ENCODE measurements at regions not wholly inside any gene's neighbourhood (a gene's known extent, or its start where the extent isn't known, plus 50 kb on each side); places are given as distances from the start of the nearest gene placed in this dataset.
A peak's percentile ranks its signal among the peaks of the same experiment; 100 is the strongest.

- ATAC-seq, result peak; percentile 56
- in situ Hi-C loops (cut with MboI), result loop anchor here (10.0 kb wide), 1 partner anchor 733 kb away; the partner anchor contains the start of gene LMO4
- SMC1A ChIA-PET (ENCODE audit: uncharacterized antibody, unreplicated experiment), result no interaction called here
Observed at GRCh38 chr1:88058205-88058604, 625.9 kb upstream of the PKN2 start.

GRCh38 chr1:88060112-88060673 is 623.9 kb upstream of the PKN2 start:
- no peak overlapping the region for H3K4me3 ChIP-seq
- H3K9me3 ChIP-seq (replicated peaks; ENCODE audit: control insufficient read depth, insufficient read depth, low read length), result no peaks in the 10 kb centered on the region
- DNase-seq (ENCODE audit: low read depth, low spot score) (no peak), ATAC-seq (peak; percentile 60), FAIRE-seq (no peak)
- no peaks in the 10 kb centered on the region for H4K20me1 ChIP-seq (ENCODE audit: control insufficient read depth, insufficient read depth)
- ChIA-PET POLR2A (no interaction called here), RAD21 (ENCODE audit: unreplicated experiment) (interaction anchor here (0.9 to 1.5 kb wide), 4 partner anchors 90 to 767 kb away, joined by 3 to 6 read pairs (median 3); no protein-coding TSS in a partner anchor), CTCF (interaction anchor here (0.9 to 3.2 kb wide), 7 partner anchors 10 to 768 kb away, joined by 3 to 15 read pairs (median 3); no protein-coding TSS in a partner anchor), SMC1A (ENCODE audit: uncharacterized antibody, unreplicated experiment) (interaction anchor here (0.7 to 2.0 kb wide), 4 partner anchors 30 to 767 kb away, joined by 3 to 9 read pairs (median 4); no protein-coding TSS in a partner anchor)
- H3K27ac ChIP-seq (ENCODE audit: control insufficient read depth, insufficient read depth), result no peak overlapping the region
- in situ Hi-C loops (cut with MboI), result no loop called here
- no peak overlapping the region for H2AFZ ChIP-seq (ENCODE audit: control insufficient read depth, low read depth, low read length)
- TF ChIP-seq ZNF687 (IDR thresholded peaks at IDR 0.05) (0 out of 2 replicates have a peak, but pooled peaks have one; percentile 43), ZNF622 (IDR thresholded peaks at IDR 0.05) (no peak), ATF7 (IDR thresholded peaks at IDR 0.05; ENCODE audit: low read depth) (peak; percentile 17; the same call in 1 of the 2 replicates), MTA2 (IDR thresholded peaks at IDR 0.05; ENCODE audit: low read depth) (peak; percentile 48), IKZF2 (IDR thresholded peaks at IDR 0.05) (peak; percentile 57 to 58; a peak in 2 of 4 replicates), NFXL1 (IDR thresholded peaks at IDR 0.05; ENCODE audit: borderline replicate concordance) (no peak)
- WGBS (ENCODE audit: insufficient coverage, insufficient replicate concordance, low lambda C conversion rate, missing lambda C conversion rate), result 38% methylated on average over 1 of the region's 1 CpG
- H3K79me2 ChIP-seq (ENCODE audit: control insufficient read depth, insufficient read depth, low read length), result no peaks in the 10 kb centered on the region
- BruUV-seq (replicated peaks), result no TSS peak
- H3K4me2 ChIP-seq (ENCODE audit: control insufficient read depth, insufficient read depth), result no peak overlapping the region
- no peaks in the 10 kb centered on the region for H3K4me1 ChIP-seq (ENCODE audit: control insufficient read depth, insufficient read depth, low read length)
- intact Hi-C loops (cut with micrococcal nuclease; ENCODE audit: unreplicated experiment), result loop anchor here (2.0 to 5.0 kb wide), 2 partner anchors 768 to 929 kb away; no protein-coding TSS in a partner anchor
- H3K36me3 ChIP-seq (ENCODE audit: control insufficient read depth in 2 of 2, insufficient read depth in 2 of 2, low read length in 1 of 2), result no peaks in the 10 kb centered on the region
- H3K27me3 ChIP-seq (replicated peaks in 1 of 2; ENCODE audit: control insufficient read depth in 2 of 2, insufficient read depth in 2 of 2, low read length in 1 of 2), result no peaks in the 10 kb centered on the region
- no peak overlapping the region for H3K9ac ChIP-seq (ENCODE audit: control insufficient read depth, insufficient read depth, low read length)

More at GRCh38 chr1:88058205-88058604, 625.9 kb upstream of the PKN2 start:
- no peaks in the 10 kb centered on the region for H4K20me1 ChIP-seq (ENCODE audit: control insufficient read depth, insufficient read depth)
- ChIA-PET POLR2A (no interaction called here), CTCF (no interaction called here), RAD21 (ENCODE audit: unreplicated experiment) (no interaction called here)
- H3K9ac ChIP-seq (ENCODE audit: control insufficient read depth, insufficient read depth, low read length), result no peak overlapping the region
- H3K4me1 ChIP-seq (ENCODE audit: control insufficient read depth, insufficient read depth, low read length), result no peaks in the 10 kb centered on the region
- H2AFZ ChIP-seq (ENCODE audit: control insufficient read depth, low read depth, low read length), result no peak overlapping the region
- no peaks in the 10 kb centered on the region for H3K79me2 ChIP-seq (ENCODE audit: control insufficient read depth, insufficient read depth, low read length)
- H3K4me2 ChIP-seq (ENCODE audit: control insufficient read depth, insufficient read depth), result no peak overlapping the region
- FAIRE-seq, result no peak
- 18% methylated on average over 2 of the region's 2 CpGs for WGBS (ENCODE audit: insufficient coverage, insufficient replicate concordance, low lambda C conversion rate, missing lambda C conversion rate)
- intact Hi-C loops (cut with micrococcal nuclease; ENCODE audit: unreplicated experiment), result no loop called here
- no peak for DNase-seq (ENCODE audit: low read depth, low spot score)
- no peak overlapping the region for H3K27ac ChIP-seq (ENCODE audit: control insufficient read depth, insufficient read depth)
- TF ChIP-seq GATAD2B (conservative IDR thresholded peaks at IDR 0.05; ENCODE audit: low read depth), result no peak
- TF ChIP-seq ZNF24 (IDR thresholded peaks at IDR 0.05), result 0 out of 2 replicates have a peak, but pooled peaks have one; percentile 22
- no peak for TF ChIP-seq RAD21 (IDR thresholded peaks at IDR 0.05; ENCODE audit: insufficient read depth, low read depth, low read length)
- TF ChIP-seq BMI1 (IDR thresholded peaks at IDR 0.05; ENCODE audit: borderline replicate concordance), result no peak
- TF ChIP-seq EP300 (IDR thresholded peaks at IDR 0.05; ENCODE audit: borderline replicate concordance in 1 of 2, control insufficient read depth in 1 of 2, low read depth in 2 of 2, low read length in 2 of 2), result 0 out of 4 replicates have a peak, but pooled peaks of 1 of the 2 experiments have one; percentile 10
- TF ChIP-seq TARDBP (IDR thresholded peaks at IDR 0.05; ENCODE audit: borderline replicate concordance), result no peak
- TF ChIP-seq IKZF2 (IDR thresholded peaks at IDR 0.05), result peak; percentile 45 to 50; a peak in 3 of 4 replicates
- no peaks in the 10 kb centered on the region; a peak in 1 of 4 replicates for H3K27me3 ChIP-seq (replicated peaks in 1 of 2; ENCODE audit: control insufficient read depth in 2 of 2, insufficient read depth in 2 of 2, low read length in 1 of 2)
- H3K9me3 ChIP-seq (replicated peaks; ENCODE audit: control insufficient read depth, insufficient read depth, low read length), result no peaks in the 10 kb centered on the region
- no TSS peak for BruUV-seq (replicated peaks)
- H3K36me3 ChIP-seq (ENCODE audit: control insufficient read depth in 2 of 2, insufficient read depth in 2 of 2, low read length in 1 of 2), result no peaks in the 10 kb centered on the region
- no peak overlapping the region for H3K4me3 ChIP-seq

All from GM12878 (cell line).